ENCODE measurements at regions not wholly inside any gene's neighbourhood (a gene's known extent, or its start where the extent isn't known, plus 50 kb on each side); places are given as distances from the start of the nearest gene placed in this dataset.

GRCh38 chr14:37665479-37665878 lies 70.0 kb downstream of the TTC6 start:
- no peak for TF ChIP-seq CTCF (IDR thresholded peaks at IDR 0.05)
- DNase-seq (no peak), ATAC-seq (no peak)

GRCh38 chr14:37665951-37666350 lies 70.5 kb downstream of the TTC6 start:
- H3K27me3 ChIP-seq (ENCODE audit: low read depth): no peaks in the 10 kb centered on the region
- no peak overlapping the region for H3K27ac ChIP-seq
- intact Hi-C loops (cut with DNase I): no loop called here
- no peaks in the 10 kb centered on the region for H3K36me3 ChIP-seq
- H3K4me3 ChIP-seq: no peak overlapping the region
- peaks cover 10% of the 10 kb centered on the region for H3K9me3 ChIP-seq
- TF ChIP-seq CTCF (IDR thresholded peaks at IDR 0.05): no peak
- ATAC-seq (no peak), DNase-seq (no peak)
- H3K4me1 ChIP-seq: no peaks in the 10 kb centered on the region

More at GRCh38 chr14:37665479-37665878, 70.0 kb downstream of the TTC6 start:
- Histone ChIP-seq H3K4me3 (no peak overlapping the region), H3K27ac (no peak overlapping the region), H3K4me1 (no peaks in the 10 kb centered on the region), H3K36me3 (no peaks in the 10 kb centered on the region), H3K27me3 (ENCODE audit: low read depth) (no peaks in the 10 kb centered on the region), H3K9me3 (peaks cover 15% of the 10 kb centered on the region)
- intact Hi-C loops (cut with DNase I): no loop called here

- Histone ChIP-seq H3K4me3 (no peak overlapping the region), H3K9me3 (peaks cover 3% of the 10 kb centered on the region), H3K36me3 (no peaks in the 10 kb centered on the region), H3K4me1 (no peaks in the 10 kb centered on the region), H3K27ac (no peak overlapping the region), H3K27me3 (ENCODE audit: low read depth) (no peaks in the 10 kb centered on the region)
- intact Hi-C loops (cut with DNase I): no loop called here
- no peak for DNase-seq
- ATAC-seq: no peak
- no peak for TF ChIP-seq CTCF (IDR thresholded peaks at IDR 0.05)
Measured at GRCh38 chr14:37668646-37669045, 73.2 kb downstream of the TTC6 start.

- Histone ChIP-seq H3K4me1 (no peaks in the 10 kb centered on the region), H3K27me3 (ENCODE audit: low read depth) (no peaks in the 10 kb centered on the region), H3K4me3 (no peak overlapping the region), H3K36me3 (no peaks in the 10 kb centered on the region), H3K27ac (no peak overlapping the region), H3K9me3 (peaks cover 3% of the 10 kb centered on the region)
- no peak for TF ChIP-seq CTCF (IDR thresholded peaks at IDR 0.05)
- intact Hi-C loops (cut with DNase I): no loop called here
- DNase-seq: no peak
- ATAC-seq: no peak
Measured at GRCh38 chr14:37669242-37669641, 73.8 kb downstream of the TTC6 start.

- DNase-seq (no peak), ATAC-seq (no peak)
- no peaks in the 10 kb centered on the region for H3K4me1 ChIP-seq
- H3K27ac ChIP-seq: no peak overlapping the region
- no peak for TF ChIP-seq CTCF (IDR thresholded peaks at IDR 0.05)
- H3K4me3 ChIP-seq: no peak overlapping the region
- intact Hi-C loops (cut with DNase I): no loop called here
- H3K36me3 ChIP-seq: no peaks in the 10 kb centered on the region
- no peaks in the 10 kb centered on the region for H3K9me3 ChIP-seq
- no peaks in the 10 kb centered on the region for H3K27me3 ChIP-seq (ENCODE audit: low read depth)
Measured at GRCh38 chr14:37673439-37673838, 78.0 kb downstream of the TTC6 start.

GRCh38 chr14:37678916-37679315 lies 83.5 kb downstream of the TTC6 start:
- DNase-seq: no peak
- Histone ChIP-seq H3K36me3 (no peaks in the 10 kb centered on the region), H3K27me3 (ENCODE audit: low read depth) (no peaks in the 10 kb centered on the region), H3K27ac (no peak overlapping the region), H3K9me3 (no peaks in the 10 kb centered on the region), H3K4me1 (no peaks in the 10 kb centered on the region), H3K4me3 (no peak overlapping the region)
- intact Hi-C loops (cut with DNase I): no loop called here
- no peak for ATAC-seq
- no peak for TF ChIP-seq CTCF (IDR thresholded peaks at IDR 0.05)

Data from lower lobe of right lung (tissue), 2 donors.